Stimulated activated CD4-positive, alpha-beta T cell treated with anti-CD3 and anti-CD28 coated beads, Interleukin-2, amount 100 ng/mL, for 24 hours (primary cell): ENCODE measurements at regions not wholly inside any gene's neighbourhood (a gene's known extent, or its start where the extent isn't known, plus 50 kb on each side); places are given as distances from the start of the nearest gene placed in this dataset.
A peak's percentile ranks its signal among the peaks of the same experiment; 100 is the strongest.

Source experiments
- DNase-seq, 2 donors: peaks; one replicate each; pipeline ENCODE4 v3.0.0-alpha.2; 2020

- no peak for DNase-seq
Measured at GRCh38 chr10:29962166-29962850, 97.1 kb downstream of the JCAD start.

- no peak for DNase-seq
Measured at GRCh38 chr10:29961351-29961750, 98.0 kb downstream of the JCAD start.

DNA sequence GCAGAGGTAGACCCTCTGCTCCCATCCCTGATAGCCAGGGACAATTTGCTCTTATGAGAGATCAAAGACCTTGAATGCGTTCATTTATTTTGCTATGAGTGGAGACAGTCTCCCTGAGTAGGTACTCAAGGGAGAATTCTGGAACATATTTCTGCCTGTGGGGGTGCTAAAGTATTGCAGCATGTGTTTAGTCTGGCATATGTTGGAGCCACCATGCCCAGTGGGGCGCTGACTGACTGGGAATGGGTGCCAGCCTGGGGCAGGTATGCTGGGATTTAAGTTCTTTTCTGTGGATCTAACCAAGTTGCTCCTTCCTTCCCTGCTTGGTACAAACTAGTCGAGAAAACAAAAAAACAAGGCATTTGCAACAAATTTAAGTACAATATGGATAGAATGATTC lies 99.1 kb downstream of the JCAD start:
- DNase-seq, result no peak

DNA sequence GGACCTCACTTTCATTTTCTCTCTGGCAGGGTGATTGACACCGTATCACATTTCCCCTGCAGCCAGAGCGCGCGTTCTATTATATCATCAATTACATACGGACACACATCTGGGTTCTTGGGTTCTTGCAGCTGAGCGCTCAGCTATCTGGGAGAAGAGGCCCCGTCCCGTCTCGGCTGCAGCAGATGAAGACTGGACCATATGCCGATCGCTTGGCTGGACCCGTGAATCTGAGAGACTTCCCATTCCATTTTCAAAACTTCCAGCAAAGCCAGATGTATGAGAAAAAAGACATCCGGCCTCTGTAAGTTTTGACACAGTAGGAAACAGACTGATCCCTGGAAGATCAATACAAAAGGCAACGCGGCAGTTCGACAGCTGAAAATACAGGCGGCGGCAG lies 99.8 kb downstream of the JCAD start:
- no peak for DNase-seq

- DNase-seq, result no peak
Measured at GRCh38 chr10:29958440-29958839, 100.9 kb downstream of the JCAD start.

DNA sequence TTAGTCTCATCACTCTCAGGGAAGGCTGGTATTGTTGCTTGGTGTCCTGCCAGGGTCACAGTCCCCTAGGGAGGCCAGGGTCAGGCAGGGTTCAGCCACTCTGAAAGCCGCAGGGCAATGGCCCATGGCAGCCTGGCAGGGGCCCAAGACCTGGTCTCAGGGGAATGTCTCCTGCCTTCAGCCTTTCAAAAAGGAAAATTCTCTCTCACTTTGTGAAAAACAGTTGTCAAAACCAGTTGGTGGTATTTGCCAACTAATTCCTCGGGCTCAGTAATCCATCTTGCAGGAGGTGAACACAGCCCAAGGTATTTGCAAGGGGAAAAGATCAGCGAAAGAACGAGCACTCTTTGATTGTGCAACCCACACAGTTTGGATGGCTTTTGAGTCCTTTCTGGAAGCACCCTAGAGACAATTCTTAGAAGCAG lies 101.5 kb downstream of the JCAD start:
- no peak for DNase-seq

- no peak for DNase-seq
Measured at GRCh38 chr10:29957236-29957635, 102.2 kb downstream of the JCAD start.

DNA sequence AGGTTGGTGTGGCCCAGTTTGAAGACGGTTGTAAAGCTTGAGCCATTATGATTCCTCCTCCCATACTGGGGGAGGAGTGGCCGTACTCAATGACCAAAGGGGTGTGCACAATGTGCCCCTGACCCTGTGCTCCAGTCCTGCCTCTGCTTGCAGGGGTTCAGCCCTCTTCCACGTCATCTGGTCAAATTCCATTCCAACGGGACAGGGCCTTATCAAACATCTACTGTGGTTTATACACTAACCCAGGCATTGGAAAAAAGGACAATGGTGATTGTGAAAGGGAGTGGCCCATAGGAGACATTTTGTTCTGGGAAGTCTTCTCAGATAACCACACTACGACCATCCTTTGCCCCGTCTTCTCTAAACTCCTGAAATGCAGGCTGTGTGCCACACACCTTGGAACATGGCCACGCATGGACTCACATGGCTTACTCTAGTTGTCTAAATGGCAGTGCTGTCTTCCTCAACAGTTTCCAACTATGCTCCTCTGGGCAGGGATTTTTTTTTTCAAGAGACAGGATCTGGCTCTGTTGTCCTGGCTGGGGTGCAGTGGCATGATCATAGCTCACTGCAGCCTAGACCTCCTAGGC lies 103.0 kb downstream of the JCAD start:
- DNase-seq, result no peak

DNA sequence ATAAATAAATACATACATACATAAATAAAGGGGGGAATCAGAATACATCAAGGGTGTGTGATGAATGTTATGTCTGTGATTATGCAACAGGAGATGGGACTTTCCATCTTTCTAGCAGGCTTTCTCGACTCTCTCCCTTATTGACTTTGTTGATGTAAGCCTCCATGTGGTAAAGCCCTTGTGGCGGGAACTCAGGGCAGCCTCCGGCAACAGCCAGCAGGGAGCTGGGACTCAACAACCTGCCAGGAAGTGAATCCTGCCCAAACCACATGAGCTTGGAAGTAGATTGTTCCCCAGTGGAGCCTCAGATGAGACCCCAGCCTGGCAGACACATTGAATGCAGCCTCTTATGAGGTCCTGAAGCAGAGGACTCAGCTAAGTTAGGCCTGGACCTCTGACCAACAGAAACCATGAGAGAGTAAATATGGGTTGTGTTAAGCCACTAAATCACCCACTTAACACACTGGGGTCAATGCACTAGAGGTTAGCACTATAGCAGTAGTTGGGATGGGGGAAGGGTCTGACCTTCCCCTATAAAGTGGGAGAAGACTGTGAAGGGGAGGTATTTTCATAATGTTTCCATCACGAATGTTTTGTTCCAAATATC lies 104.0 kb downstream of the JCAD start:
- no peak for DNase-seq

GRCh38 chr10:29951441-29951931 lies 107.9 kb downstream of the JCAD start:
- no peak for DNase-seq

DNA sequence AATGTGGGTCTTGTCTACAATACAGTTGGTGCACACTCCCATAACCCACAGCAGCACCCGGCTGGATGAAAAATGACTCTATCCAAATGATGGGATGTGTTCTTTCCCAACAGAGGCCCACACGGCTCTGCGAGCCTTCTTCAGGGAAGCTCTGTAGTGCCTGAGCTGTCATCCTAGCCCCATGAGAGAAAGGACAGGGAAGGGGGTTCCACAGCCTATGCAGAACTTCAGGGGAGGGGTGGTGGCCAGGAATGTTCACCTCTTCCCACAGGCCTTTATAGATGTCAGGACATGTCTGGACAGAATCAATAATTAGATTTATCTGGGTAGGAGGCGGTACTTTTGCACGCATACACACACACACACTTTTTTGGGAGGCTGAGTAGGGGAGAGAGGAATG lies 109.0 kb downstream of the JCAD start:
- no peak for DNase-seq

DNA sequence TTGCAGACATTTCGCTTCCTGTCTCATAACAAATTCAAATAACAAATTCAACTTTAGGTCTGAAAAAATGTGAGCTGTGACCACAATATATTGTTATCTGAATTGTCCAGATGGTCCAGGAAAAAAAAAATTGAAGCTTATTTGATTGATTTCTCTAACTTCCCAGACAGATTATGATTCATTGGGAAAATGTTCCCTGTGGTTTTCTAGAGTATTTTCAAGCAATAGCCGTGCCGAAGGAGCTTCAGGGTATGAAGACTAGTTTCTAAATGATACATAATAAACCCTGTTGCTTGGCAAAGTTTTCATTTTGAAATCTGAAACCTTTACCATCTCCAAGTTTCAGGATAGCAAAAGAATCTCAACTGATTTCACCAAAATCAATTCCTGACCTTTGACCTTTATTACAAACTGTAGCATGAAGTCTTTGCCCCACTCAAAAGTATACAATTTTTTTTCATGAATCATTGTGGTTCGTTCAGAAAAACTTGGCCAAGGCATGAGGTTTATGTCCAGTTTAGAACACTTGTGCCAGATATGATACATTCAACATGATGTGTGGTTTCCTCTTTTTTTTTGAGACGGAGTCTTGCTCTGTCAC lies 109.9 kb downstream of the JCAD start:
- DNase-seq, result no peak

- DNase-seq, result peak in 1 of 2 donors; percentile 6
Measured at GRCh38 chr10:29948881-29949355, 110.5 kb downstream of the JCAD start.

- no peak for DNase-seq
Measured at GRCh38 chr10:29947701-29948060, 111.7 kb downstream of the JCAD start.

DNA sequence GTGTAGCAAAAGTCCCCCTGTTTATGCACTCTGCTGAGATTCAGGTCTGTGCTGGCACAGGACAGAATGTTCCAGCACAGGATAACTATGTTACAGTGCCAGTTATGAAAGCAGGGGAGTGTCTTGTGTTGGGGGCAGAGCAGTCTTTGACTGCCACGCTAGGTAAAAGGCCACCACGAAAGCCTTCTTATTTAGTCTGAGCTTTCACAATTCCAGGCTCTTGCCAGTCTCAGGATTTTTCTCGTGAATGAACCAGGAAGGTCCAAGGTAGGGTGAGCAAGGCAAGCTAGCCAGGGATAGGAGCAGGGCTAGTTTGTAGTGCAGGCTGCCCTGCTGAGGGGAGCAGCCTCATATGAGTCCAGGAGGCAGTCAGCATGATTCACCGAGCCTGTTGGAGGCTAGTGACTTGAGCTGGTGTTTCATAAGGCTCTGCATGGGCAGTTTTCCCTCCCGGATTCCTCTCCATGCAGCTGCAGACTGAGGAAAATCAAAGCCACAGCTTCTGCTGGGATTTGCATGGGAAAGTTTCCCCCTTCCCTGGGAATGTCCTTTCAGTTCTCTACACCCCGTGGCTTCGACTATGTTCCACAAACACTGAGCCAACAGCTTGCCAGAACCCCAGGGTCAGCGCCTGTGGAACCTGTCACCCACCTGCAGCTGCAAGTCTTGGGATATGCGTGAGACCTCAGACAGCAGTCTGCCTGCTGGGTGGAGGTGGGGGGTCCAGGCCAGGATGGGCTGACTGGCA lies 112.3 kb downstream of the JCAD start:
- no peak for DNase-seq

GRCh38 chr10:29946614-29946952 lies 112.8 kb downstream of the JCAD start:
- no peak for DNase-seq

- DNase-seq, result no peak
Measured at GRCh38 chr10:29941476-29941875, 117.9 kb downstream of the JCAD start.

DNA sequence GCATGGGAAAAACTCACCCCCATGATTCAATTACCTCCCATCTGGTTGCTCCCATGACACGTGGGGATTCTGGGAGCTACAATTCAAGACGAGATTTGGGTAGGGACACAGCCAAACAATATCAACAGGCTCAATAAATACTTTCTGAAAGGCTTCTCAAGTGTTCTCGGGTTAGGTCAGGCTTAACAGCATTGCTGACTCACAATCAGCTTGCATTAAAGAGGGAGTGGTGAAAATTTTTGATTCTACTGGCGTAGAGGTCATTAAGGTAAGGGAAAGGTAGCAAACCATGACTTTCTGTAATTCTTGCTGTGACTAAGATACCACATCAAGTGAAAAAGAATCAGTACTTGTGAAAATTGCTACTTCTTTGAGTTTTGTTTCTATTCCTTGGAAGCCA lies 126.4 kb downstream of the JCAD start:
- no peak for DNase-seq

DNA sequence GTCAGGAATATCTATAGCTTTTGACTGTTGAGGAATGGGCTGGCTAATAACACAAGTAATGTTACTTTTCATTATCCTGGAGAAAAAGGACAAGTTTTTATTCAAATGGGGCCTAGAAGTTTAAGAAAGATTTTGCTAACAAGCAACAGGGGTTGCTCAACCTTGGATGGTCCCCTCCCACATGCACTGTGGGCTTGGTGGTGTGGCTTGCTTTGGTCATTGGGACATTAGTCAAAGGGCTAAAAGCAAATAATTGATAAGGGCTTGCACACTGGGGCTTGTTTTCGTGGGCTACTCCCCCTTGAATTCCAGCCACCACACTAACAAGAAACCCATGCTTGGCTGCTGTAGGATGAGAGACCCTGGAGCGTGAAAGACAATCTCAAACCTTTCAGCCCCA lies 127.6 kb downstream of the JCAD start:
- DNase-seq, result no peak

GRCh38 chr10:29929006-29929405 lies 130.4 kb downstream of the JCAD start:
- DNase-seq, result no peak

DNA sequence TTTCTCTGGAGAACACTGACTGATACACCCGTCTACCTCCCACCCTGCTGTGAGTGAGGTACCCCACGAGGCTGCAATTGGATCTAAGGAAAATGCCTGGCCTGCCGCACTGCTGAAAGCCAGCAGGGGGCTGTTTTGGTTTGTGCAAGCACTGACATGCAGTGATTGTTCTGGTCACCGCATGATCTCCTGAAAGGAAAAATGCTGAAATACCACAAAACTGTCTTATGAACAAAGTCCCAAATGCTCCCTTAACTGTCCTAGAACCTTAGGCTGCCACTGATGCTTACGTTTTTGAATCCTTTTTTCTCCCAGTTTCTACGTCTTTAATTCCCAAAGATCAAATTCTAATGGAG lies 132.7 kb downstream of the JCAD start:
- DNase-seq, result no peak

DNA sequence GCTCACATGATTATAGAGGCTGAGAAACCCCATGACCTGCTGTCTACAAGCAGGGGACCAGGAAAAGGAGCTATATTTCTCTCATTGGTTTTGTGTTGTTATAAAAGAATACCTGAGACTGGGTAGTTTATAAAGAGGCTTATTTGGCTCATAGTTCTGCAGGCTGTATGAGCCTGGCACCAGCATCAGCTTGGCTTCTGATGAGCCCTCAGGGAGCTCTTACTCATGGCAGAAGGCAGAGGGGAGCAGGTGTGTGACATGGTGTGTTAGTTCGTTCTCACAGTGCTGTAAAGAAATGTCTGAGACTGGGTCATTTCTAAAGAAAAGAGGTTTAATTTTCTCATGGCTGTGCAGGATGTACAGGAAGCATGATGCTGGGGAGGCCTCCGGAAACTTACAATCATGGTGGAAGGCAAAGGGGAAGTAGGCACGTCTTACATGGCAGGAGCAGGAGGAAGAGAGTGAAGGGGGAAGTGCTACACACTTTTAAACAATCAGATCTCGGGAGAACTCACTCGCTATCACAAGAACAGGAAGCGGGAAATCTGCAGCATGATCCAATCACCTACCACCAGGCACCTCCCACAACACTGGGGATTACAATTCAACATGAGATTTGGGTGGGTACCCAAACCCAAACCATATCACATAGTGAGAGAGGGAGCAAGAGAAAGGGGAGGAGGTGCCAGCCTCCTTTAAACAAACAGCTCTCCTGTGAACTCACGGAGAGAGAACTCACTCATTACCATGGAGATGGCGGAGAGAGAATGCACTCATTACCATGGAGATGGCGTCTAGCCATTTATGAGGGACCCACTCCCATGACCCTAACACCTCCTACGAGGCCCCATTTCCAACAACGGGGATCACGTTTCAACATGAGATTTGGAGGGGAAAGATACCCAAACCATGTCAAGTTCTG lies 133.4 kb downstream of the JCAD start:
- DNase-seq, result no peak
